ENCODE measurements at regions not wholly inside any gene's neighbourhood (a gene's known extent, or its start where the extent isn't known, plus 50 kb on each side); places are given as distances from the start of the nearest gene placed in this dataset.
A peak's percentile ranks its signal among the peaks of the same experiment; 100 is the strongest.

- no peak for DNase-seq
Measured at GRCh38 chr15:26374806-26375205, 398.1 kb downstream of the GABRB3 start.

GRCh38 chr15:26372706-26373105 is 400.2 kb downstream of the GABRB3 start:
- no peak for DNase-seq

- no peak for DNase-seq
Measured at GRCh38 chr15:26365077-26365476, 407.8 kb downstream of the GABRB3 start.

GRCh38 chr15:26359855-26360254 is 413.0 kb downstream of the GABRB3 start:
- no peak for DNase-seq

GRCh38 chr15:26358708-26359107 is 414.2 kb downstream of the GABRB3 start:
- no peak for DNase-seq

GRCh38 chr15:26357653-26358052 is 415.2 kb downstream of the GABRB3 start:
- DNase-seq, result no peak

- DNase-seq, result peak; percentile 53
Measured at GRCh38 chr15:26355472-26356074, 417.3 kb downstream of the GABRB3 start.

GRCh38 chr15:26352909-26353308 is 420.0 kb downstream of the GABRB3 start:
- no peak for DNase-seq

GRCh38 chr15:26352406-26352805 is 420.5 kb downstream of the GABRB3 start:
- no peak for DNase-seq

GRCh38 chr15:26325495-26325894 is 447.4 kb downstream of the GABRB3 start:
- no peak for DNase-seq

- no peak for DNase-seq
Measured at GRCh38 chr15:26323566-26323965, 449.3 kb downstream of the GABRB3 start.

- DNase-seq, result no peak
Measured at GRCh38 chr15:26318689-26319088, 454.2 kb downstream of the GABRB3 start.

GRCh38 chr15:26314577-26314976 is 451.4 kb upstream of the ATP10A start:
- DNase-seq, result no peak

GRCh38 chr15:26311710-26312236 is 448.6 kb upstream of the ATP10A start:
- DNase-seq, result no peak

GRCh38 chr15:26298659-26299170 is 435.6 kb upstream of the ATP10A start:
- DNase-seq, result no peak

GRCh38 chr15:26298010-26298658 is 435.0 kb upstream of the ATP10A start:
- DNase-seq, result no peak

- peak; percentile 84 for DNase-seq
Measured at GRCh38 chr15:26295336-26296085, 432.4 kb upstream of the ATP10A start.

- DNase-seq, result no peak
Measured at GRCh38 chr15:26294059-26294689, 431.0 kb upstream of the ATP10A start.

GRCh38 chr15:26287381-26287780 is 424.3 kb upstream of the ATP10A start:
- no peak for DNase-seq

GRCh38 chr15:26280281-26280680 is 417.2 kb upstream of the ATP10A start:
- no peak for DNase-seq

GRCh38 chr15:26261966-26262365 is 398.8 kb upstream of the ATP10A start:
- no peak for DNase-seq

GRCh38 chr15:26261413-26261812 is 398.3 kb upstream of the ATP10A start:
- DNase-seq, result no peak

GRCh38 chr15:26260517-26261133 is 397.5 kb upstream of the ATP10A start:
- no peak for DNase-seq
